Sciatic nerve (tissue), 2 donors: ENCODE measurements at regions not wholly inside any gene's neighbourhood (a gene's known extent, or its start where the extent isn't known, plus 50 kb on each side); places are given as distances from the start of the nearest gene placed in this dataset.
A peak's percentile ranks its signal among the peaks of the same experiment; 100 is the strongest.

ENCODE experiments used
- ATAC-seq: fragments of 200-7000 bp; cut with Tn5 transposase; one replicate; pipeline ENCODE4 v1.9.1; 2020; ENCODE audit warnings: mild to moderate bottlenecking, moderate library complexity
- DNase-seq: peaks from one replicate; pipeline ENCODE4 v3.0.0-alpha.2; 2020; ENCODE audit warnings: low spot score
- intact Hi-C: fragments of 100-400 bp; cut with DNase I; formaldehyde crosslinking; loops from one replicate; pipeline ENCODE4 v1.14.2; 2022
- donor health status: DM: no; HTN: no; CAD: no.
- donor health status: DM: no; HTN: no; CAD: no.

- ATAC-seq = no peak
- intact Hi-C loops = no loop called here
- no peak for DNase-seq
Observed at GRCh38 chr5:17872204-17872603, 237.9 kb downstream of the TAF11L14 start.

GRCh38 chr5:17878541-17878940, 244.3 kb downstream of the TAF11L14 start:
- intact Hi-C loops = no loop called here
- DNase-seq (no peak), ATAC-seq (no peak)

GRCh38 chr5:17879276-17879675, 245.0 kb downstream of the TAF11L14 start:
- intact Hi-C loops = no loop called here
- DNase-seq (no peak), ATAC-seq (no peak)

GRCh38 chr5:17880869-17881268, 246.6 kb downstream of the TAF11L14 start:
- intact Hi-C loops = no loop called here
- no peak for DNase-seq
- ATAC-seq = no peak

- ATAC-seq (no peak), DNase-seq (no peak)
- intact Hi-C loops = no loop called here
Observed at GRCh38 chr5:17882760-17883488, 248.7 kb downstream of the TAF11L14 start.

- DNase-seq = no peak
- intact Hi-C loops = no loop called here
- ATAC-seq = no peak
Observed at GRCh38 chr5:17888155-17888554, 253.9 kb downstream of the TAF11L14 start.

GRCh38 chr5:17890501-17890900, 256.2 kb downstream of the TAF11L14 start:
- DNase-seq (no peak), ATAC-seq (no peak)
- intact Hi-C loops = no loop called here

GRCh38 chr5:17891881-17892280, 257.6 kb downstream of the TAF11L14 start:
- no peak for ATAC-seq
- intact Hi-C loops = no loop called here
- no peak for DNase-seq

GRCh38 chr5:17893026-17893635, 258.9 kb downstream of the TAF11L14 start:
- ATAC-seq (peak; percentile 81), DNase-seq (no peak)
- intact Hi-C loops = no loop called here

GRCh38 chr5:17895288-17896033, 261.2 kb downstream of the TAF11L14 start:
- DNase-seq (no peak), ATAC-seq (no peak)
- intact Hi-C loops = no loop called here

- intact Hi-C loops = no loop called here
- DNase-seq = no peak
- ATAC-seq = peak; percentile 70
Observed at GRCh38 chr5:17896605-17897004, 262.3 kb downstream of the TAF11L14 start.

GRCh38 chr5:17897776-17898175, 263.5 kb downstream of the TAF11L14 start:
- intact Hi-C loops = no loop called here
- ATAC-seq = no peak
- DNase-seq = no peak

GRCh38 chr5:17898766-17899165, 264.5 kb downstream of the TAF11L14 start:
- DNase-seq = no peak
- ATAC-seq = no peak
- intact Hi-C loops = no loop called here

GRCh38 chr5:17907094-17907493, 272.8 kb downstream of the TAF11L14 start:
- intact Hi-C loops = no loop called here
- no peak for ATAC-seq
- DNase-seq = no peak

- ATAC-seq = no peak
- DNase-seq = no peak
- intact Hi-C loops = no loop called here
Observed at GRCh38 chr5:17910318-17910717, 276.1 kb downstream of the TAF11L14 start.

- intact Hi-C loops = no loop called here
- DNase-seq (no peak), ATAC-seq (no peak)
Observed at GRCh38 chr5:17912794-17913193, 278.5 kb downstream of the TAF11L14 start.

GRCh38 chr5:17916446-17916845, 282.2 kb downstream of the TAF11L14 start:
- intact Hi-C loops = no loop called here
- ATAC-seq = no peak
- DNase-seq = no peak

- intact Hi-C loops = no loop called here
- ATAC-seq (no peak), DNase-seq (no peak)
Observed at GRCh38 chr5:17917465-17917864, 283.2 kb downstream of the TAF11L14 start.

- intact Hi-C loops = no loop called here
- DNase-seq (no peak), ATAC-seq (no peak)
Observed at GRCh38 chr5:17918373-17919104, 284.3 kb downstream of the TAF11L14 start.

- no peak for ATAC-seq
- intact Hi-C loops = no loop called here
- DNase-seq = no peak
Observed at GRCh38 chr5:17925276-17925675, 291.0 kb downstream of the TAF11L14 start.
